Lung (tissue), 11 donors: ENCODE measurements at regions not wholly inside any gene's neighbourhood (a gene's known extent, or its start where the extent isn't known, plus 50 kb on each side); places are given as distances from the start of the nearest gene placed in this dataset.

Experiments used
- ATAC-seq: fragments of 200-7000 bp; cut with Tn5 transposase; one replicate; pipeline ENCODE4 v1.9.1; 2020; ENCODE audit warnings: moderate number of reproducible peaks; ENCODE audit not compliant: insufficient read depth, low FRiP score
- DNase-seq, 3 donors: peaks; one replicate each; pipeline ENCODE4 v3.0.0-alpha.2; 2013 to 2017
- H3K27ac ChIP-seq, 2 donors: one replicate each; pipeline ENCODE4 v1.5.1; 2013; ENCODE audit warnings: mild to moderate bottlenecking in 2 of 2, moderate library complexity in 2 of 2, control low read depth in 1 of 2, inconsistent platforms in 1 of 2, low read depth in 1 of 2, low read length in 1 of 2
- H3K27me3 ChIP-seq, 3 donors: one replicate each; pipeline ENCODE4 v1.5.1; 2013; ENCODE audit warnings: low read length in 2 of 3; ENCODE audit not compliant: control insufficient read depth in 3 of 3, insufficient read depth in 3 of 3
- H3K36me3 ChIP-seq, 4 donors: one replicate each; pipeline ENCODE4 v1.5.1; 2013; ENCODE audit warnings: low read length in 4 of 4, mild to moderate bottlenecking in 1 of 4, moderate library complexity in 1 of 4; ENCODE audit not compliant: control insufficient read depth in 4 of 4, insufficient read depth in 4 of 4
- H3K4me1 ChIP-seq, 5 donors: one replicate each; pipeline ENCODE4 v1.5.1; 2013; ENCODE audit warnings: low read length in 5 of 5, mild to moderate bottlenecking in 2 of 5, moderate library complexity in 1 of 5; ENCODE audit not compliant: control insufficient read depth in 5 of 5, insufficient read depth in 5 of 5
- H3K4me3 ChIP-seq: one replicate; pipeline ENCODE4 v1.5.1; 2013; ENCODE audit warnings: mild to moderate bottlenecking, control low read depth, moderate library complexity
- H3K9ac ChIP-seq, 2 donors: one replicate each; pipeline ENCODE4 v1.5.1; 2013; ENCODE audit warnings: low read length in 2 of 2, control low read depth in 1 of 2; ENCODE audit not compliant: insufficient read depth in 1 of 2
- H3K9me3 ChIP-seq, 4 donors: one replicate each; pipeline ENCODE4 v1.5.1; 2013; ENCODE audit warnings: low read length in 3 of 4, mild to moderate bottlenecking in 1 of 4, moderate library complexity in 1 of 4; ENCODE audit not compliant: control insufficient read depth in 4 of 4, insufficient read depth in 3 of 4
- WGBS, 2 donors: extraction: QIAGEN DNeasy Blood & Tissue Kit; methylation state at CpG; one replicate each; pipeline ENCODE4 v1.1.7; 2013; 5-methylcytosine and 5-hydroxymethylcytosine counted together
- TF ChIP-seq, protein P1 (sequence below): IDR thresholded peaks from 2 replicates; pipeline ENCODE4 v1.5.1; 2012; ENCODE audit warnings: mild to moderate bottlenecking; ENCODE audit errors: control extremely low read depth, extremely low read depth
- donor health status: control.
- donor health status: control.
- donor health status: Bipolar disorder and iron deficiency.
- donor health status: healthy.
- donor health status: DM: yes; HTN: yes; CAD: no.

DNA sequence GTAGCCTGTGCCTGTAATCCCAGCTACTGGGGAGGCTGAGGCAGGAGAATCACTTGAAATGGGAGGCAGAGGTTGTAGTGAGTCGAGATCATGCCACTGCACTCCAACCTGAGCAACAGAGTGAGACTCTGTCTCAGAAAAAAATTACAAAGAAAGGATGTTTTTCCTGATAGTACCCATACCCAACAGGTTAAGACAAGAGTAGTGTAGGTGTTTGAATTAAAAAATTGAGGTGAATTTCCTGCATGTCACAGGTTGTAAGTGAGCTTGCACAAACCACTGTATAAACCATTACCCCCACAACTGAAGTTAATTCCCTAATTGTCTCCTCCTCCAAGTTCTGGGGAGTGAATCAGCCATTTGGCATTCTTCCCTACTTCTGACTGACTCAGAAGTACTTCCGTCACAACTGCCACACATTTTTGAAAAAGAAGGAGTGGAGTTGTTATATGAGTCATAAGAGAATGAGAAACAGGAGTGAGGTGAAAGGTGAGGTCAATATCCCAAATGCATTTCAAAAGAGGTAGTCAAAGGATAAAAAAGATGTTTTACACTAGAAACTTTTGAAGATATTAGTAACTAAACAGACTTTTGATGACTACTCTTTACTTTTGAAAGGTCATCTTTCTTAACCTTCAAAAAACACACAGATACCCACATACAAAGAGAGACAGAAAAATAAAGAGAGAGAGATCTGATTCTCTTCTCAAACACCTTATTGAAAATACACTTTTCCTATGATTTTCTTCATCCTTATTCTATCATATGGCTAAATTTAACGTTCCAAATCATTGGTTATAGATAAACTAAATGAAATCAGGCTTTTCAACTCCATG lies 134.5 kb downstream of the BTC start:
- H3K4me1 ChIP-seq, result peaks cover 0 to 4% (median 0%) of the 10 kb centered on the region in 5 donors
- no peak overlapping the region for H3K27ac ChIP-seq
- H3K36me3 ChIP-seq, result no peaks in the 10 kb centered on the region
- H3K4me3 ChIP-seq, result no peak overlapping the region
- 57 to 78% methylated on average over 3 of the region's 3 CpGs for WGBS, 2 donors
- no peaks in the 10 kb centered on the region for H3K9me3 ChIP-seq
- peak; percentile 87 for ATAC-seq
- no peaks in the 10 kb centered on the region for H3K27me3 ChIP-seq
- DNase-seq, result peak in 1 of 3 donors; percentile 58
- TF ChIP-seq, protein P1, sequence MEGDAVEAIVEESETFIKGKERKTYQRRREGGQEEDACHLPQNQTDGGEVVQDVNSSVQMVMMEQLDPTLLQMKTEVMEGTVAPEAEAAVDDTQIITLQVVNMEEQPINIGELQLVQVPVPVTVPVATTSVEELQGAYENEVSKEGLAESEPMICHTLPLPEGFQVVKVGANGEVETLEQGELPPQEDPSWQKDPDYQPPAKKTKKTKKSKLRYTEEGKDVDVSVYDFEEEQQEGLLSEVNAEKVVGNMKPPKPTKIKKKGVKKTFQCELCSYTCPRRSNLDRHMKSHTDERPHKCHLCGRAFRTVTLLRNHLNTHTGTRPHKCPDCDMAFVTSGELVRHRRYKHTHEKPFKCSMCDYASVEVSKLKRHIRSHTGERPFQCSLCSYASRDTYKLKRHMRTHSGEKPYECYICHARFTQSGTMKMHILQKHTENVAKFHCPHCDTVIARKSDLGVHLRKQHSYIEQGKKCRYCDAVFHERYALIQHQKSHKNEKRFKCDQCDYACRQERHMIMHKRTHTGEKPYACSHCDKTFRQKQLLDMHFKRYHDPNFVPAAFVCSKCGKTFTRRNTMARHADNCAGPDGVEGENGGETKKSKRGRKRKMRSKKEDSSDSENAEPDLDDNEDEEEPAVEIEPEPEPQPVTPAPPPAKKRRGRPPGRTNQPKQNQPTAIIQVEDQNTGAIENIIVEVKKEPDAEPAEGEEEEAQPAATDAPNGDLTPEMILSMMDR, result no peak
- H3K9ac ChIP-seq, result no peak overlapping the region

DNA sequence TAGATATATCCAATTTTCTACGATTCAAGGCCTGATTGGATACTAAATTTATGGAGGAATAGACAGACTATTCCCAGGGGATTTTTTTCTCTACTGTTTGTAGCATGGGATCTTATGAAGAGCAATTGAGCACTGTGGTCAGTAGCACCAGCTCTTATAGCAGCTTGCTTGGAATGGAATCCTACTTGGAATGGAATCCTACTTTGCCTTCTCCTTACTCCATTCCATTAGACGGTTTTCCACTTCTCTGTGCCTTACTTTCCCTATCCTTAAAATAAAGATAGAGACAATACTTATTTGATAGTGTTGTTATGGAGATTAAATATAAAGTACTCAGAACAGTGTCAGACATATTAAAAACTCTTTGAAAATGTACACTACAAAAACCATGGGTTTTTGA lies 133.5 kb downstream of the BTC start:
- WGBS, 2 donors, result 93 to 95% methylated on average over 2 of the region's 2 CpGs
- H3K9me3 ChIP-seq, result no peaks in the 10 kb centered on the region
- TF ChIP-seq, protein P1, result no peak
- no peaks in the 10 kb centered on the region for H3K36me3 ChIP-seq
- H3K9ac ChIP-seq, result no peak overlapping the region
- no peak overlapping the region for H3K27ac ChIP-seq
- DNase-seq (no peak), ATAC-seq (no peak)
- H3K27me3 ChIP-seq, result no peaks in the 10 kb centered on the region
- H3K4me1 ChIP-seq, result peaks cover 0 to 4% (median 0%) of the 10 kb centered on the region in 5 donors
- H3K4me3 ChIP-seq, result no peak overlapping the region

DNA sequence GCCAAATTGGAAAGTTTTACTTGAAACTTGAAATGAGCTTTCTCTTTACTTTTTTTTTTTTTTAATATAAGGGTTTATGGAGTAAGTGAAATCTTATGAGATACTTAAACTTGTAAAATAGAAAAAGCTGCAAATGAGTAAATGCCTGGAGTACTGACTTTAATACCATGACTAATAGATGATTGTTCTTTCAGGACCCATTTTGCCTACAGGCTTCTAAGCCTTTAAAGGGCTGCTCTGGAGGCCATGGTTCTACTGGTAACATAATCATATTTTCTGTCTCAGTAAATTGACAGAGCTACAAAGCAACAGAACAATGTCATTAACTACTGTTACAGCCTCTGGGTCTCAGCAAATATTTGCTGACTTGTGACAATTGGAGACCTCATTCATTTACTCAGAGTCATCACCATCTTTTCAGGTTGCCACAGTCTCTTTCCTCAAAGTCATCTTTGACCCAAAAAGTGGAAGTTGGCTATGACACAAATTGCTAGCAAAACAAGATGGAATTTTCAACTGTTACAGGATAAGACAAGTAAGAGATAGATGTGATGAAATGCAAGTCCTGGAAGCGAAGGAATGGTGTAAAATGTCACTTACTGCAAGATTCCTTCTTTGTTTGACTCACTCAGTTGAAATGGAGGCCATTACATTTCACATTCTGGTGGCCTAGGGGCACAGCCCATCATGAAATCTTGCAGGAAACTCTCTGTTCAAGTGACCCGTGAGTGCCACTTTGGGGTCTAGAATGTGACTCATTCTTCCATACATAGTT lies 132.7 kb downstream of the BTC start:
- Histone ChIP-seq H3K27ac (no peak overlapping the region), H3K27me3 (no peaks in the 10 kb centered on the region), H3K36me3 (no peaks in the 10 kb centered on the region), H3K4me3 (no peak overlapping the region), H3K9me3 (no peaks in the 10 kb centered on the region), H3K9ac (no peak overlapping the region), H3K4me1 (peaks cover 0 to 4% (median 0%) of the 10 kb centered on the region in 5 donors)
- DNase-seq, result no peak
- 67 to 74% methylated on average over 2 of the region's 2 CpGs for WGBS, 2 donors
- TF ChIP-seq, protein P1, result no peak
- no peak for ATAC-seq
